ENCODE measurements at regions not wholly inside any gene's neighbourhood (a gene's known extent, or its start where the extent isn't known, plus 50 kb on each side); places are given as distances from the start of the nearest gene placed in this dataset.
"Not testable (repeated sequence)": the region's sequence is repeated elsewhere in the genome, so short reads cannot be mapped to it uniquely, and the experiment has no call there.

GRCh38 chr14:71563492-71564153 is 368.6 kb upstream of the RGS6 start:
- Histone ChIP-seq H3K4me3 (no peak overlapping the region), H3K4me1 (no peaks in the 10 kb centered on the region), H3K27ac (no peak overlapping the region), H3K36me3 (no peaks in the 10 kb centered on the region), H3K9me3 (no peaks in the 10 kb centered on the region), H3K27me3 (no peaks in the 10 kb centered on the region)
- no peak for TF ChIP-seq CTCF (IDR thresholded peaks at IDR 0.05)
- ATAC-seq (no peak), DNase-seq (no peak)
- intact Hi-C loops (cut with DNase I), result no loop called here

- no peaks in the 10 kb centered on the region for H3K27me3 ChIP-seq
- no peak overlapping the region for H3K4me3 ChIP-seq
- no peak for ATAC-seq
Observed at GRCh38 chr14:71566276-71566675, 366.0 kb upstream of the RGS6 start.

GRCh38 chr14:71567499-71568133 is 364.6 kb upstream of the RGS6 start:
- H3K27ac ChIP-seq; intact Hi-C loops (cut with DNase I); ATAC-seq; H3K36me3 ChIP-seq; H3K27me3 ChIP-seq; H3K4me1 ChIP-seq; H3K4me3 ChIP-seq; H3K9me3 ChIP-seq; DNase-seq: not testable (repeated sequence)

More at GRCh38 chr14:71566276-71566675, 366.0 kb upstream of the RGS6 start:
- H3K27ac ChIP-seq, result no peak overlapping the region
- intact Hi-C loops (cut with DNase I), result no loop called here
- no peak for TF ChIP-seq CTCF (IDR thresholded peaks at IDR 0.05)
- DNase-seq, result no peak
- H3K36me3 ChIP-seq, result no peaks in the 10 kb centered on the region
- no peaks in the 10 kb centered on the region for H3K4me1 ChIP-seq
- no peaks in the 10 kb centered on the region for H3K9me3 ChIP-seq

GRCh38 chr14:71574976-71575375 is 357.3 kb upstream of the RGS6 start:
- no peaks in the 10 kb centered on the region for H3K9me3 ChIP-seq
- ATAC-seq (peak; percentile 86), DNase-seq (no peak)
- H3K4me1 ChIP-seq, result peaks cover 20% of the 10 kb centered on the region
- H3K27ac ChIP-seq, result no peak overlapping the region
- H3K4me3 ChIP-seq, result no peak overlapping the region
- TF ChIP-seq CTCF (IDR thresholded peaks at IDR 0.05), result no peak
- intact Hi-C loops (cut with DNase I), result no loop called here
- no peaks in the 10 kb centered on the region for H3K27me3 ChIP-seq
- H3K36me3 ChIP-seq, result no peaks in the 10 kb centered on the region

GRCh38 chr14:71576472-71576871 is 355.8 kb upstream of the RGS6 start:
- no peak for DNase-seq
- Histone ChIP-seq H3K27ac (no peak overlapping the region), H3K36me3 (no peaks in the 10 kb centered on the region), H3K9me3 (no peaks in the 10 kb centered on the region), H3K4me1 (peaks cover 20% of the 10 kb centered on the region), H3K4me3 (no peak overlapping the region), H3K27me3 (no peaks in the 10 kb centered on the region)
- intact Hi-C loops (cut with DNase I), result no loop called here
- no peak for TF ChIP-seq CTCF (IDR thresholded peaks at IDR 0.05)
- no peak for ATAC-seq

- no peaks in the 10 kb centered on the region for H3K27me3 ChIP-seq
- ATAC-seq (no peak), DNase-seq (no peak)
- H3K36me3 ChIP-seq, result no peaks in the 10 kb centered on the region
- H3K4me3 ChIP-seq, result no peak overlapping the region
- H3K4me1 ChIP-seq, result peaks cover 14% of the 10 kb centered on the region
- H3K27ac ChIP-seq, result no peak overlapping the region
- H3K9me3 ChIP-seq, result no peaks in the 10 kb centered on the region
- no peak for TF ChIP-seq CTCF (IDR thresholded peaks at IDR 0.05)
- intact Hi-C loops (cut with DNase I), result no loop called here
Observed at GRCh38 chr14:71579331-71579730, 352.9 kb upstream of the RGS6 start.

Measured in upper lobe of right lung (tissue), 1 donor.